22Rv1 (cell line): ENCODE measurements at regions not wholly inside any gene's neighbourhood (a gene's known extent, or its start where the extent isn't known, plus 50 kb on each side); places are given as distances from the start of the nearest gene placed in this dataset.

Experiments
- CTCF ChIP-seq: fragments of 450-650 bp; IDR thresholded peaks from 2 replicates; pipeline ENCODE4 v1.5.1; 2017; ENCODE audit warnings: mild to moderate bottlenecking
- ZFX ChIP-seq: fragments of 450-650 bp; IDR thresholded peaks from 2 replicates; pipeline ENCODE4 v1.6.1; 2017; ENCODE audit warnings: antibody characterized with exemption, borderline replicate concordance

GRCh38 chr13:106633321-106633720, 65.4 kb upstream of the ARGLU1 start:
- no peak for TF ChIP-seq CTCF
- no peak for TF ChIP-seq ZFX
